Hippocampal formation (tissue), 2 donors: ENCODE measurements at regions not wholly inside any gene's neighbourhood (a gene's known extent, or its start where the extent isn't known, plus 50 kb on each side); places are given as distances from the start of the nearest gene placed in this dataset.
"Not testable (repeated sequence)": the region's sequence is repeated elsewhere in the genome, so short reads cannot be mapped to it uniquely, and the experiment has no call there.

Experiments
- DNase-seq, 2 donors: peaks; one replicate each; lab custom pipeline; 2025; lab: John Stamatoyannopoulos, UW

DNA sequence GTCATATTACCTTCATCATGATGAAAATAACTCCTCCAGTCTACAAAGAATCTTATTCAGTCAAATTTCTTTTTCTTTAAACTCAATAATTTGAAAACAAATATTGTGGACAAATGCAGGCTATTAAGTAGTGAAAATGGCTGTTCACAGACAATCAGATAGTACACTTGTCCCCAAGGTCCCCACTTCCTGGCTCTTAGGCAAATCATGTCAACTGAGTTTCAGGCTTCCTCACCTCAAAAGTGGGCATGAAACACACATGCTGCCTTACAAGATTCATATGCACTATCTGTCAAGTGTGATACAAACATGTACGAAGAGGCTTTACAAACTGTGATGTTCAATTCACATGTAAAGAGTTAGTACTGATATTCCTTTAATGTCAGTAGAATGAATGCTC is 385.2 kb upstream of the SEMA6A start:
- DNase-seq, result no peak

- peak; percentile 7 to 86 for DNase-seq
Observed at GRCh38 chr5:116953251-116953930, 378.8 kb upstream of the SEMA6A start.

- DNase-seq, result no peak
Observed at GRCh38 chr5:116951219-116951618, 376.6 kb upstream of the SEMA6A start.

- DNase-seq, result peak; percentile 26 to 41
Observed at GRCh38 chr5:116947691-116948528, 373.3 kb upstream of the SEMA6A start.

DNA sequence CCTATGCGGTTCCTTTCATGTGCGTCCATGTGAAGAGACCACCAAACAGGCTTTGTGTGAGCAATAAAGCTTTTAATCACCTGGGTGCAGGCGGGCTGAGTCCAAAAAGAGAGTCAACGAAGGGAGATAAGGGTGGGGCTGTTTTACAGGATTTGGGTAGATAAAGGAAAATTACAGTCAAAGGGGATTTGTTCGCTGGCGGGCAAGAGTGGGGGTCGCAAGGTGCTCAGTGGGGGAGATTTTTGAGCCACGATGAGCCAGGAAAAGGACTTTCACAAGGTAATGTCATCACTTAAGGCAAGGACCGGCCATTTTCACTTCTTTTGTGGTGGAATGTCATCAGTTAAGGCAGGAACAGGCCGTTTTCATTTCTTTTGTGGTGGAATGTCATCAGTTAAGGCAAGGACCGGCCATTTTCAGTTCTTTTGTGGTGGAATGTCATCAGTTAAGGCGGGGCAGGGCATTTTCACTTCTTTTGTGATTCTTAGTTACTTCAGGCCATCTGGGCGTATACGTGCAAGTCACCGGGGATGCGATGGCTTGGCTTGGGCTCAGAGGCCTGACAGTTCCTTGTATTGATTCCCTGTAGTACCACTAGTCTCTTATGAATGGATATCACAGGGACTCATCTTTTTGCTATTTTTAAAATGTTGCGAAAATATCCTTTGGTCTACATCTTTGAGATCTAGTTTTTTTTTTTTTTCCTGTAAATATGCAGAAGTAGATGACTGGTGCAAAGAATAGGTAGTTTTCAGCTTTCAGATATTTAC is 371.2 kb upstream of the SEMA6A start:
- not testable (repeated sequence) for DNase-seq

- no peak for DNase-seq
Observed at GRCh38 chr5:116944183-116944582, 369.6 kb upstream of the SEMA6A start.

GRCh38 chr5:116942622-116943021 is 368.0 kb upstream of the SEMA6A start:
- no peak for DNase-seq

DNA sequence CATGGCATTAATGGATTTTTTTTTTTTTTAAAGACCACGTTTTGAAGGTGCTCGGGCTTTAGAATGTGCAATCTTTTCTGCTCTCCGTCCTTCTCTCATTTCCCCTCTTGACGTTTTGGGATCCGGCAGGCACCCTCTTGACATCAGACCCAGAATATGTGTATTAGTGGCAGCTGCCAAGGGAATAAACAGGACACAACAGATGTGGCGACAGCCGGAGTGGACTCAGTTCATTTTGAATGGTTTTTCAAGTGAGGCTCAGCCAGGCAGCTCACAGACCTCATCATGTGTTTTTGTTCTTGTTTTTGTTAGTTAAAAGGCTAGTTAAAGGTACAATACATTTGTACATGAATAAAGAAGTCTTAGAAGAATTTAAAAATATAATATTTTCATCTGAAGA is 365.0 kb upstream of the SEMA6A start:
- peak in 1 of 2 donors; percentile 4 for DNase-seq

DNA sequence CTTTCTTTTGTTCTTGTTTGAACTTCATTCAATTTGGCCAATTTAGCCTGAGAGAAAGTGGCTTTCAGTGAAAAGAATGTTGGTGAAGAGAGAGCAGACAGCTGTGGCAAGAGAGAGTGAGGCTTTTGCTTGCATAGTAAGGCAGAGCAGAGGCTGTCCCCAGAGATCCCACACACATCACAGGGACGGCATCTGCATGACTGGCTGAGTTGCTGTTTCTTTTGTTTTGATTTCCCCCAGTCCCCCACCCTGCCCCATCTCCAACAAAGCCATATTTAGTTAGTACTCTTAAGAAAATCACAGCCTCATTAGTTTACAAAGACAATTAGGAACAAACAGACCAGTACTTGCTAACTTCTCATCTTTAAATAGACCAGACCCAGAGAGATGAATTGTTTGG is 363.9 kb upstream of the SEMA6A start:
- peak; percentile 9 to 24 for DNase-seq

DNA sequence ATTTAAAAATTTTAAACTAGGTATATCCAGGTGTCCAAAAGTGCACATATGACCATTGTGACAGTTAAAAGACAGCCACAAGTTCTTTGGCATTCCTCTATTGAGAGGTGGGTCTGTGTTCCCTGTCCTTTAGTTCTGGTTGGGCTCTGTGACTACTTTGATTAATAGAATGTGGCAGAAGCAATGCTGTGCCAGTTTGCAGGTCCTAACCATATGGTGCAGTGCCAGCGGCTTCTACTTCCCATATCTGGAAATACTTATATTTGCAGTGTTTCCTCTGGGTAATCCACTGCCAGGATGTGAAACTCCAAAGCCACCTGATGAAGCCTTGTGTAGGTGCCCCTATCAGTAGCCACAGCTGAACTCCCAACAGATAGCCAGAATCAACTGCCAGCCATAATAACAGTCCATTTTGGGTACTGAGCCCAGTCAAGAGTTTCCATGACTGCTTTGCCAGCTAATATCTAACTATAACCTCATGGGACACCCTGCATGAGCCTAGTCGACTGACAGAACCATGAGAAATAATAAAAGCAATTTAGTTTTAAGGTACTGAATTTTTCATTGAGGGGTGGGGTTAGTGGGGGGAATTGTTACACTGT is 361.0 kb upstream of the SEMA6A start:
- no peak for DNase-seq

DNA sequence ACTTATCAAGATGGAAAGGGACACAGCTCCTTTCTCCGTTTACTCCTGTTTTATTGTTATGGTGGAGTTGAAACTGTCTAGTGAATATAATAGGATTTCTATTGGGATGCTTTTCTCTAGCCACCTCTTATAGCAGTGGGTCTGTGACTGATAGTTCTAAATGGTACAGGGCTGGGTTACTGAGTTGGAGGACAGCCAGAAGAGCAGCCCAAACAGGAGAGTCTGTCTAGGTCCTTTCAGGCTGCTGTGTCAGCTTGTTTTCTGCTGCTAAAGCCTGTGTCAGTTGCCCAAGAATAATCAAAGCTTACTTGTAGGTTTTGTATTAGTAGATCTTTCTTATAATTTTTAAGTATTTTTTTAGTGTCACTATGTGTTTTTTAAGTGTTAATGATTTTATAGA is 356.0 kb upstream of the SEMA6A start:
- no peak for DNase-seq

GRCh38 chr5:116923344-116923743 is 348.7 kb upstream of the SEMA6A start:
- no peak for DNase-seq

GRCh38 chr5:116922532-116922931 is 347.9 kb upstream of the SEMA6A start:
- DNase-seq, result no peak

DNA sequence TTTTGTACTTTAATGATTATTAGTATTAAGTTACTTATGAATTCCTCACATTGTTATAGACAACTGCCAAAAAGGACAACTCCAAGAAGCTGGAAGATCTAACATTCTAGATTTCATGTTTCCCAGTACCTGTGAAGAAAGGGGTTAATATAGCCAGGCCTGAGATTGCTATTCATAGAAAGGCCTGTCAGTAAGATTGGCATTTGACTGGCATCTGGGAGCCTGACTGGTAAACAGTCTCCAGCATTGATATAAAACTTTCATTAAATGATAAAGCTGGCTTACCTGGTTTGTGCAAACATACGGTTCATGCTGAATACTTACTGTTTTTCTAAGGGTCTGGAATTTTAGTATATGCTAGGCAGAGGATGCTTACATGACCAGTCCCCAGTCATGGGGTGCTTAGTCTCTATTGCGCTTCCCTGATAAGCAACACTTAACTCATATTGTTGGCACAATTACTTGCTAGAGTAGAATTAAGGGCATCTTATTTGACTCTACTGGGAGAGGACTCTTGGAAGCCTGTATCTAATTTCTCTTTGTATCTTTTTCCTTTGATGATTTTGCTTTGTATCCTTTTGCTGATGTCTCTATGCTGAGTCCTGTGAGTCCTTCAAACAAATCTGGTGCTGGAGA is 340.4 kb upstream of the SEMA6A start:
- DNase-seq, result no peak

- no peak for DNase-seq
Observed at GRCh38 chr5:116912221-116912620, 337.6 kb upstream of the SEMA6A start.

GRCh38 chr5:116911074-116911473 is 336.5 kb upstream of the SEMA6A start:
- DNase-seq, result no peak

DNA sequence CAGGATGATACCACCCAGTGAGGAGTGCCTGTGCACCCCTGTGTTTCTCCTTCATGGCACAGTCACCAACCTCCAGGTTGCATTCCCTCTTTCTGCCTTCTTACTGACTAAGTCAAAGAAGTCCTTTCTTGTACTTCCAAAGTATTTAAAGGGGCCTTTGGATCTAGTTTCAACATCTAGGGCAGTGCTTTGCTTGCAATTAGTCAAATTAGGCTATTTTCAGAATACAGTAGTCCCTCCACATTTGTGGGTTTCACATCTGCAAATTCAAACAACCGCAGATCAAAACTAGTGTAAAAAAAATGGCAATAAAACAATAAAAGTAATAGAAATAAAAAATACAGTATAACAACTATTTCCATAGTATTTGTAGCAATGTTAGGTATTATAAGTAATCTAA is 333.9 kb upstream of the SEMA6A start:
- DNase-seq, result no peak

DNA sequence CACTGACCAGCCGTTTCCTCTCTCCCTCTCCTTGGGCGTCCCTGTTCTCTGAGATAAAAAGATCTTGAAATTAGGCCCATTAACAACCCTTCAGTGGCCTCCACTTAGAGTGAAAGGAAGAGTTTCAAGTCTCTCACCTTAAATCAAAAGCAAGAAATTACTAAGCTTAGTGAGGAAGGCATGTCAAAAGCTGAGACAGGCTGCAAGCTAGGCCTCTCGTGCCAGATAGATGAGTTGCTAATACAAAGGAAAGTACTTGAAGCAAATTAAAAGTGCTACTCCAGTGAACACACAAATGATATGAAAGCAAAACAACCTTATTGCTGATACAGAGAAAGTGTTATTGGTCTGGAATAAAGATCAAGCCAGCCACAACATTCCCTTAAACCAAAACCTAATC is 331.3 kb upstream of the SEMA6A start:
- DNase-seq, result no peak

GRCh38 chr5:116900793-116901192 is 326.2 kb upstream of the SEMA6A start:
- DNase-seq, result no peak

DNA sequence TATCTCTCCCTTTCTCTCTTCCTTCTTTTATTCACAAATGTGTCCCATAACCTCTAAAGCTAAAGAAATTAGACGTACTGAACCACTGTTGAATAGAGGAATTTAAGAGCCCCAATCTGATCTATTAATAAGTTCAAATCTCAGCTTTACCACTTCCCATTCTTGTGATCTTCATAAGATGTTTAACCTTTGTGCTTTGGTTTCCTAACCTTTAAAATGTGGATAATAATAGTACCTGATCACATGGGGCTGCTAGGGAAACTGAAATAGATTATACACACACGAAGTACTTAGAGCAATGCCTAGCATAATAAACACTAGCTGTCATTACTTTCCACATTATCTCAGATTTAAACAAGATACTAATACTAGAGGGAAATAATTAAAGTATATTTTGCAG is 324.3 kb upstream of the SEMA6A start:
- no peak for DNase-seq

GRCh38 chr5:116897291-116897690 is 322.7 kb upstream of the SEMA6A start:
- DNase-seq, result no peak

DNA sequence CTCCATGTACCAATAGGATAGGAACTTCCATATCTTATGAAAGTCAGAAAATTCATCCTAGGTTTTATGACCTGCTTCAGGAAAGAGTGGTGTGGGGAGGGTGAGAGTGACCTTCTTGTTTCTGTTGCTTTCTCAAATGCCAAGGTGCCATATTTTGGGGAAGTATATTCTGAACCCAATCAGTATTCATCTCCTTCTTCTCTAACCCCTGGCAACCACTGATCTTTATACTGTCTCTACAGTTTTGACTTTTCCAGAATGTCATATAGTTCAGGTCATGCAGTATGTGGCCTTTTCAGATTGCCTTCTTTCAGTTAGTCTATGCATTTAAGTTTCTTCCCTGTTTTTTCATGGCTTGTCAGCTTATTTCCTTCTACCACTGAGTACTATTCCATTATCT is 321.4 kb upstream of the SEMA6A start:
- no peak for DNase-seq
